Naive thymus-derived CD4-positive, alpha-beta T cell (primary cell): ENCODE measurements at regions not wholly inside any gene's neighbourhood (a gene's known extent, or its start where the extent isn't known, plus 50 kb on each side); places are given as distances from the start of the nearest gene placed in this dataset.

ENCODE experiments used
- ATAC-seq: fragments of 150-1000 bp; cut with Tn5 transposase; 2 replicates; pipeline ENCODE4 v1.10.0; 2021; ENCODE audit warnings: mild to moderate bottlenecking, moderate library complexity
- CTCF ChIA-PET: fragments of 350-600 bp; sonication (Branson Sonifier 250); formaldehyde crosslinking; loops from one replicate; lab custom pipeline; 2021; ENCODE audit warnings: antibody characterized with exemption; lab: Charles Lee
- POLR2A ChIA-PET: fragments of 350-600 bp; sonication (Branson Sonifier 250); formaldehyde crosslinking; loops from one replicate; lab custom pipeline; 2021; ENCODE audit warnings: antibody characterized with exemption, inconsistent platforms; lab: Charles Lee
- DNase-seq, 9 donors: peaks; one replicate each; pipeline versions ENCODE4 v3.0.0 to v3.0.0-alpha.2; 2020 to 2022; ENCODE audit warnings: mixed read lengths in 1 of 9
- H3K27ac ChIP-seq: one replicate; pipeline ENCODE4 v1.7.0; 2013; ENCODE audit warnings: mild to moderate bottlenecking, low read depth, low read length, moderate library complexity
- H3K27me3 ChIP-seq, 2 donors: one replicate each; pipeline ENCODE4 v1.7.0; 2013; ENCODE audit warnings: low read length in 2 of 2, mild to moderate bottlenecking in 2 of 2, moderate library complexity in 2 of 2; ENCODE audit not compliant: control insufficient read depth in 2 of 2, insufficient read depth in 2 of 2
- H3K36me3 ChIP-seq, 3 experiments: 1 replicate in 2 of 3; 2 replicates in 1 of 3; pipeline ENCODE4 v1.7.0; 2013; ENCODE audit warnings: low read length in 3 of 3, mild to moderate bottlenecking in 3 of 3, moderate library complexity in 1 of 3; ENCODE audit not compliant: insufficient read depth in 3 of 3, control insufficient read depth in 2 of 3
- H3K4me1 ChIP-seq, 2 donors: one replicate each; pipeline ENCODE4 v1.7.0; 2013; ENCODE audit warnings: low read length in 2 of 2, mild to moderate bottlenecking in 2 of 2, moderate library complexity in 1 of 2; ENCODE audit not compliant: control insufficient read depth in 2 of 2, insufficient read depth in 2 of 2
- H3K4me3 ChIP-seq: 2 replicates; pipeline ENCODE4 v1.7.0; 2013; ENCODE audit warnings: mild to moderate bottlenecking, low read length
- H3K9me3 ChIP-seq, 3 experiments: 1 replicate in 2 of 3; 2 replicates in 1 of 3; pipeline ENCODE4 v1.7.0; 2013; ENCODE audit warnings: low read length in 3 of 3; ENCODE audit not compliant: control insufficient read depth in 2 of 3
- H3K27ac Mint-ChIP-seq, 9 donors: one replicate each; pipeline ENCODE4 v1.8.0; 2020 to 2022; ENCODE audit warnings: mixed read lengths in 9 of 9, mild to moderate bottlenecking in 8 of 9, moderate library complexity in 5 of 9, inconsistent platforms in 2 of 9
- H3K27me3 Mint-ChIP-seq, 5 donors: one replicate each; pipeline ENCODE4 v1.8.0; 2021 to 2022; ENCODE audit warnings: mixed read lengths in 5 of 5, mild to moderate bottlenecking in 1 of 5
- H3K36me3 Mint-ChIP-seq, 5 donors: one replicate each; pipeline ENCODE4 v1.8.0; 2020 to 2022; ENCODE audit warnings: mixed read lengths in 5 of 5, mild to moderate bottlenecking in 3 of 5, inconsistent platforms in 1 of 5
- H3K4me1 Mint-ChIP-seq, 7 donors: one replicate each; pipeline ENCODE4 v1.8.0; 2020 to 2022; ENCODE audit warnings: mixed read lengths in 7 of 7, mild to moderate bottlenecking in 3 of 7, inconsistent platforms in 1 of 7
- H3K4me3 Mint-ChIP-seq, 10 donors: one replicate each; pipeline ENCODE4 v1.8.0; 2020 to 2022; ENCODE audit warnings: mild to moderate bottlenecking in 10 of 10, mixed read lengths in 10 of 10, moderate library complexity in 6 of 10, inconsistent platforms in 2 of 10
- H3K9me3 Mint-ChIP-seq, 11 donors: one replicate each; pipeline ENCODE4 v1.8.0; 2020 to 2022; ENCODE audit warnings: mixed read lengths in 11 of 11, mild to moderate bottlenecking in 4 of 11, inconsistent platforms in 1 of 11, moderate library complexity in 1 of 11
- intact Hi-C, 2 donors: fragments of 100-400 bp; cut with micrococcal nuclease; formaldehyde crosslinking; loops; one replicate each; pipeline ENCODE4 v1.15.1; 2023

DNA sequence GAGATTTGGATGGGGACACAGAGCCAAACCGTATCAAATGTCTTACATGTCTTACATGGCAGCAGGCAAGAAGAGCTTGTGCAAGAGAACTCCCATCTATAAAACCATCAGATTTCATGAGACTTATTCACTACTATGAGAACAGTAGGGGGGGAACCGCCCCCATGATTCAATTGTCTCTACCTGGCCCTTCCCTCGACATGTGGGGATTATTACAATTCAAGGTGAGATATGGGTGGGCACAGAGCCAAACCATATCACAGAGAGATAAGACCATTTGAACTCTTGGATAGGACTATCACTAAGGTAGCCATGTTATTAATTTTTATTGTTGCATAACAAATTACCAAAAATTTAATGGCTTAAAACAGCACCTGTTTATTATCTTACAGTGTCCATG lies 611.7 kb downstream of the SOX6 start:
- Mint-ChIP-seq H3K9me3 (peaks cover 0 to 11% (median 1%) of the 10 kb centered on the region in 11 donors), H3K36me3 (no peaks in the 10 kb centered on the region), H3K27ac (no peak overlapping the region), H3K4me1 (no peaks in the 10 kb centered on the region), H3K4me3 (no peak overlapping the region), H3K27me3 (peaks cover 0 to 9% (median 3%) of the 10 kb centered on the region in 5 donors)
- no peaks in the 10 kb centered on the region for H3K36me3 ChIP-seq
- DNase-seq (no peak), ATAC-seq (no peak)
- intact Hi-C loops, result no loop called here
- ChIA-PET CTCF (no interaction called here), POLR2A (no interaction called here)
- no peaks in the 10 kb centered on the region for H3K4me1 ChIP-seq
- H3K4me3 ChIP-seq, result no peak overlapping the region
- H3K27me3 ChIP-seq, result no peaks in the 10 kb centered on the region
- no peaks in the 10 kb centered on the region for H3K9me3 ChIP-seq
- H3K27ac ChIP-seq, result no peak overlapping the region

GRCh38 chr11:15745266-15745665 lies 611.1 kb downstream of the SOX6 start:
- no peak for DNase-seq
- Histone ChIP-seq H3K9me3 (no peaks in the 10 kb centered on the region), H3K4me1 (no peaks in the 10 kb centered on the region), H3K27me3 (no peaks in the 10 kb centered on the region), H3K4me3 (no peak overlapping the region), H3K27ac (no peak overlapping the region), H3K36me3 (no peaks in the 10 kb centered on the region)
- Mint-ChIP-seq H3K4me3 (no peak overlapping the region), H3K4me1 (no peaks in the 10 kb centered on the region), H3K27ac (no peak overlapping the region), H3K27me3 (peaks cover 0 to 5% (median 1%) of the 10 kb centered on the region in 5 donors), H3K9me3 (peaks cover 0 to 11% (median 1%) of the 10 kb centered on the region in 11 donors), H3K36me3 (no peaks in the 10 kb centered on the region)
- no peak for ATAC-seq
- ChIA-PET POLR2A (no interaction called here), CTCF (no interaction called here)
- intact Hi-C loops, result no loop called here

GRCh38 chr11:15747671-15748070 lies 608.7 kb downstream of the SOX6 start:
- DNase-seq (no peak), ATAC-seq (no peak)
- Mint-ChIP-seq H3K4me3 (no peak overlapping the region), H3K36me3 (no peaks in the 10 kb centered on the region), H3K27ac (no peak overlapping the region), H3K27me3 (peaks cover 0 to 5% (median 4%) of the 10 kb centered on the region in 5 donors), H3K9me3 (peaks cover 0 to 12% (median 3%) of the 10 kb centered on the region in 11 donors), H3K4me1 (no peaks in the 10 kb centered on the region)
- Histone ChIP-seq H3K4me1 (no peaks in the 10 kb centered on the region), H3K27me3 (no peaks in the 10 kb centered on the region), H3K36me3 (no peaks in the 10 kb centered on the region), H3K9me3 (no peaks in the 10 kb centered on the region), H3K4me3 (no peak overlapping the region), H3K27ac (no peak overlapping the region)
- intact Hi-C loops, result no loop called here
- ChIA-PET POLR2A (no interaction called here), CTCF (no interaction called here)

GRCh38 chr11:15748132-15748531 lies 608.2 kb downstream of the SOX6 start:
- ChIA-PET CTCF (no interaction called here), POLR2A (no interaction called here)
- no peaks in the 10 kb centered on the region for H3K27me3 ChIP-seq
- Mint-ChIP-seq H3K27me3 (peaks cover 0 to 5% (median 4%) of the 10 kb centered on the region in 5 donors), H3K36me3 (no peaks in the 10 kb centered on the region), H3K4me1 (no peaks in the 10 kb centered on the region), H3K4me3 (no peak overlapping the region), H3K9me3 (peaks cover 0 to 14% (median 3%) of the 10 kb centered on the region in 11 donors), H3K27ac (no peak overlapping the region)
- ATAC-seq (no peak), DNase-seq (no peak)
- H3K4me3 ChIP-seq, result no peak overlapping the region
- H3K36me3 ChIP-seq, result no peaks in the 10 kb centered on the region
- H3K4me1 ChIP-seq, result no peaks in the 10 kb centered on the region
- H3K9me3 ChIP-seq, result no peaks in the 10 kb centered on the region
- H3K27ac ChIP-seq, result no peak overlapping the region
- intact Hi-C loops, result no loop called here

DNA sequence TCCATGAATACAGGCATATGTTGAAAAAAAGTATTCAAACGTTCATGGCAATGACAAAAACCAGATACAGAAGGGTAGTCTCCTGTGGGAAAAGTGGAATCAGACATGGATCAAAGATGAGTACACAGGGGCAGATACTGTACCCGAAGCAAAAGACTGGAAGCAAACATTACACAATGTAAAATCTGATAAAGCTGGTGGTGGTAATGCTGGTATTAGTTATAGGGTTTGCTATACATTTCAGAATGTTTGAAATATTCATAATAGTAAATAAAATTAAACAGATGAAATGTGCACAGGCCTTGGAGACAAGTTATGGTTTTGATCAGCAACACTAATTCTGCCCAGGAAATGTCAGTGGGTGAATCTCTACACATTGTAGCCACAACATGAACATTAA lies 607.6 kb downstream of the SOX6 start:
- H3K4me1 Mint-ChIP-seq, result no peaks in the 10 kb centered on the region
- H3K4me1 ChIP-seq, result no peaks in the 10 kb centered on the region
- peaks cover 0 to 5% (median 4%) of the 10 kb centered on the region in 5 donors for H3K27me3 Mint-ChIP-seq
- no peaks in the 10 kb centered on the region for H3K36me3 ChIP-seq
- no peak overlapping the region for H3K4me3 Mint-ChIP-seq
- H3K27me3 ChIP-seq, result no peaks in the 10 kb centered on the region
- H3K36me3 Mint-ChIP-seq, result no peaks in the 10 kb centered on the region
- no peak for ATAC-seq
- H3K4me3 ChIP-seq, result no peak overlapping the region
- H3K27ac Mint-ChIP-seq, result no peak overlapping the region
- no peaks in the 10 kb centered on the region for H3K9me3 ChIP-seq
- ChIA-PET CTCF (no interaction called here), POLR2A (no interaction called here)
- no peak for DNase-seq
- H3K27ac ChIP-seq, result no peak overlapping the region
- H3K9me3 Mint-ChIP-seq, result peaks cover 0 to 16% (median 4%) of the 10 kb centered on the region in 11 donors
- intact Hi-C loops, result no loop called here

- H3K36me3 Mint-ChIP-seq, result no peaks in the 10 kb centered on the region
- H3K4me1 Mint-ChIP-seq, result no peaks in the 10 kb centered on the region
- H3K27ac Mint-ChIP-seq, result no peak overlapping the region
- DNase-seq, result no peak
- H3K27me3 Mint-ChIP-seq, result peaks cover 0 to 14% (median 0%) of the 10 kb centered on the region in 5 donors
- Histone ChIP-seq H3K27ac (no peak overlapping the region), H3K9me3 (no peaks in the 10 kb centered on the region), H3K4me3 (no peak overlapping the region), H3K36me3 (no peaks in the 10 kb centered on the region), H3K4me1 (no peaks in the 10 kb centered on the region), H3K27me3 (no peaks in the 10 kb centered on the region)
- ATAC-seq, result no peak
- intact Hi-C loops, result no loop called here
- H3K9me3 Mint-ChIP-seq, result peaks cover 0 to 18% (median 8%) of the 10 kb centered on the region in 11 donors
- ChIA-PET CTCF (no interaction called here), POLR2A (no interaction called here)
- H3K4me3 Mint-ChIP-seq, result no peak overlapping the region
Measured at GRCh38 chr11:15750535-15751308, 605.6 kb downstream of the SOX6 start.

DNA sequence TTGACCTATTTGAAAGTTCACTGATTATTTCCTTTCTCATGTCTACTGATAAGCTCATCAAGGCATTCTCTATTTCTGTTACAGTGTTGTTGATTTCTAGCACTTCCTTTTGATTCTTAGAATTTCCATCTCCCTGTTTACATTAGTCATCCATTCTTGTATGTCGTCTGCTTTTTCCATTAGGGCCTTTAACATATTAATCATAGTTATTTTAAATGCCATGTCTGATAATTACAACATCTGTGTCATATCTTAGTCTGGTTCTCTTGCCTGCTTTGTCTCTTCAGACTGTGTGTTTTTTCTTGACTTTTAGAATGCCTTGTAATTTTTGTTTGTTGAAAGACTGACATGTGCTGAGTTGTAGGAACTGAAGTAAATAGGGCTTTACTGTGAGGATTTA lies 602.1 kb downstream of the SOX6 start:
- no peak overlapping the region for H3K4me3 Mint-ChIP-seq
- POLR2A ChIA-PET, result no interaction called here
- no peaks in the 10 kb centered on the region for H3K4me1 ChIP-seq
- H3K36me3 ChIP-seq, result no peaks in the 10 kb centered on the region
- no peak overlapping the region for H3K27ac ChIP-seq
- peaks cover 0 to 22% (median 10%) of the 10 kb centered on the region in 11 donors for H3K9me3 Mint-ChIP-seq
- no peaks in the 10 kb centered on the region for H3K27me3 ChIP-seq
- H3K4me1 Mint-ChIP-seq, result peaks cover 0 to 2% (median 0%) of the 10 kb centered on the region in 7 donors
- DNase-seq, result no peak
- H3K4me3 ChIP-seq, result no peak overlapping the region
- no peak for ATAC-seq
- H3K27ac Mint-ChIP-seq, result no peak overlapping the region
- no peaks in the 10 kb centered on the region for H3K9me3 ChIP-seq
- H3K36me3 Mint-ChIP-seq, result no peaks in the 10 kb centered on the region
- peaks cover 0 to 25% (median 7%) of the 10 kb centered on the region in 5 donors for H3K27me3 Mint-ChIP-seq
- CTCF ChIA-PET, result no interaction called here
- intact Hi-C loops, result no loop called here
